ENCODE measurements at regions not wholly inside any gene's neighbourhood (a gene's known extent, or its start where the extent isn't known, plus 50 kb on each side); places are given as distances from the start of the nearest gene placed in this dataset.
"Not testable (repeated sequence)": the region's sequence is repeated elsewhere in the genome, so short reads cannot be mapped to it uniquely, and the experiment has no call there.

DNA sequence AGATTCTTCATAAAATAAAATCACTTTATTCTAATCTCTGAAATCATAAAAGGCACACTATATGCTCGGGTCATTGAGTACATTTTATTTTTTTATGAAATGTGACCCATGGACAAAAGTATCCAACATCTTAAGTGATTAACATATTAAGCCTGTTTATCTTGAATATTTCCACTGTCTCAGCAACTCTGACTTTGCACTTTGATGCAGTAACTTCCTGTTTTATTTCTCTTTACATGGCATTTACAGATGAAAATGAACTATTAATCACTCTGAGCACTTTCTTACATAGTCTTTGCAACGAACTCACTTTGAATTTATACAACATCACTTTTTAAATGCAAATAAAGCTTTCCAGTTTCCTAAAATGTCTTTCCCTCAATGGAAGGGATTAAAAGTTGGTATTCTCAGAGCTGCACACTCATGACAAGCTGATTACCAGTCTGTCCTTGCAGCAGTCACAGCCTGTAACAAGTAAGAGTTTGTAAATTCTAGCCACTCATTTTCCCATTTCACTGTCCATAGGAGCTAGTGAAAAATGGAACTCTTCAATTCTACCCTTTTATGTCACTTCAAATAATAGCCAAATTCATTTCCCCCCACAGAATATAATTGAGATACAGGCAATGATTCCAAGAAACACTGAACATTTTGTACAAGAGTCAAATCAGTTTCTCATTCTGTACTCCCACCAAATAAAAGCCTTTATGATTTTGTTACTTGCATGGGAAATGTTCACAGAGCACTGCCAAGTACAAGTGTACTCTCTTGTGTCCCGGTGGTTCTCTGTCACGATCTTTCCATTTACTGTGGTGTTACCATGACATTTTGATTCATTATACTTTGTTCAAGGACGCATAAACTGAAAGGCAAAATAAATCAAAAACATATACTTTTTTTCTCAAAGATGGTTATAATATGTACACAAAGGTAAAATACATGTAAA lies 1968.9 kb downstream of the PCDH9 start:
- no peak for TF ChIP-seq CTCF (IDR thresholded peaks at IDR 0.05; ENCODE audit: extremely low read depth, missing control alignments)
- DNase-seq (ENCODE audit: low spot score): no peak

DNA sequence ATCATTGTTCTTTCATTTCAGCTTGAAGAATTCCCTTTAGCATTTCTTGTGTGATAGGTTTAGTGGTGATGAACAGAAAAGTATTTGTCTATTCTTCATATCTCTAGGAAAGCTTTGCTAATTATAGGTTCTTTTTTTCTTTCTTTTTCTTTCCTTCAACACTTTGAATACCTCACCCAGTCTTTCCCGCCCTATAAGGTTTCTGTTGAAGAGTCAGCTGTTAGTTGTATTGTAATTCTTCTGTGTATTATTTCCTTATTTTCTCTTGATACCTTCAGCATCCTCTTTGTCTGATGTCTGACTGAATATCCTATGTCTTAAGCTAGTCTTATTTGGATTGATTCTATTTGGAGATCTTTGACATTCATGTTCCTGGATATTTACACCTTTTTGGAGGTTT lies 1989.4 kb downstream of the PCDH9 start:
- DNase-seq (ENCODE audit: low spot score): no peak
- TF ChIP-seq CTCF (IDR thresholded peaks at IDR 0.05; ENCODE audit: extremely low read depth, missing control alignments): no peak

GRCh38 chr13:65236841-65237418 lies 1993.2 kb downstream of the PCDH9 start:
- no peak for DNase-seq (ENCODE audit: low spot score)
- TF ChIP-seq CTCF (IDR thresholded peaks at IDR 0.05; ENCODE audit: extremely low read depth, missing control alignments): no peak

GRCh38 chr13:65217471-65217995 lies 2012.6 kb downstream of the PCDH9 start:
- TF ChIP-seq CTCF (IDR thresholded peaks at IDR 0.05; ENCODE audit: extremely low read depth, missing control alignments): no peak
- no peak for DNase-seq (ENCODE audit: low spot score)

GRCh38 chr13:65202845-65203244 lies 2027.3 kb downstream of the PCDH9 start:
- DNase-seq (ENCODE audit: low spot score): not testable (repeated sequence)

- no peak for DNase-seq (ENCODE audit: low spot score)
- no peak for TF ChIP-seq CTCF (IDR thresholded peaks at IDR 0.05; ENCODE audit: extremely low read depth, missing control alignments)
Measured at GRCh38 chr13:65188721-65189120, 2041.4 kb downstream of the PCDH9 start.

DNA sequence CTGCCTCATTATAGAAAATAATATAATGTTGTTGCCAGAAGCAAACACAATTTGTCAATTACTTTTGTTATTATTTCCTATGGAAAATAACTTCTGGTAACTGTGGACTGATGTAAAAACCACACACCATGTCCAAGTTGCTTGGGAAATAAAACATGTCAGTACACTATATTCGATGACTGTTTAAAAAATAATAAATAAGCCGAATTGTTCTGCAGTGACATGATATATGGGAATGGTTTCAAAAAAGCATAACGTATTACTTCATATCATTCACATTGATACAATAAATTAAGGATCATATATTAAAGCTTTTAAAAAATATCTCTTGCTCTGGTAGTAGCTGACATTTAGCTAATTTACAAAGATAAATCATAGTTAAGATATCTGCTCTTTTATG lies 2062.1 kb downstream of the PCDH9 start:
- no peak for DNase-seq (ENCODE audit: low spot score)
- no peak for TF ChIP-seq CTCF (IDR thresholded peaks at IDR 0.05; ENCODE audit: extremely low read depth, missing control alignments)
